Fibroblast of pulmonary artery (primary cell): ENCODE measurements at regions not wholly inside any gene's neighbourhood (a gene's known extent, or its start where the extent isn't known, plus 50 kb on each side); places are given as distances from the start of the nearest gene placed in this dataset.

Experiments
- DNase-seq: peaks from one replicate; pipeline ENCODE4 v3.0.0-alpha.2; 2010; ENCODE audit warnings: low read depth
- H3K4me3 ChIP-seq: replicated peaks from 2 replicates; pipeline ENCODE4 v1.5.1; 2011; ENCODE audit warnings: low read depth, mild to moderate bottlenecking, control low read depth, low read length, moderate library complexity
- TF ChIP-seq, protein P1 (sequence below): IDR thresholded peaks from 2 replicates; pipeline ENCODE4 v1.5.1; 2011; ENCODE audit warnings: mild to moderate bottlenecking, control low read depth, low read length, inconsistent platforms; ENCODE audit errors: missing control alignments

DNA sequence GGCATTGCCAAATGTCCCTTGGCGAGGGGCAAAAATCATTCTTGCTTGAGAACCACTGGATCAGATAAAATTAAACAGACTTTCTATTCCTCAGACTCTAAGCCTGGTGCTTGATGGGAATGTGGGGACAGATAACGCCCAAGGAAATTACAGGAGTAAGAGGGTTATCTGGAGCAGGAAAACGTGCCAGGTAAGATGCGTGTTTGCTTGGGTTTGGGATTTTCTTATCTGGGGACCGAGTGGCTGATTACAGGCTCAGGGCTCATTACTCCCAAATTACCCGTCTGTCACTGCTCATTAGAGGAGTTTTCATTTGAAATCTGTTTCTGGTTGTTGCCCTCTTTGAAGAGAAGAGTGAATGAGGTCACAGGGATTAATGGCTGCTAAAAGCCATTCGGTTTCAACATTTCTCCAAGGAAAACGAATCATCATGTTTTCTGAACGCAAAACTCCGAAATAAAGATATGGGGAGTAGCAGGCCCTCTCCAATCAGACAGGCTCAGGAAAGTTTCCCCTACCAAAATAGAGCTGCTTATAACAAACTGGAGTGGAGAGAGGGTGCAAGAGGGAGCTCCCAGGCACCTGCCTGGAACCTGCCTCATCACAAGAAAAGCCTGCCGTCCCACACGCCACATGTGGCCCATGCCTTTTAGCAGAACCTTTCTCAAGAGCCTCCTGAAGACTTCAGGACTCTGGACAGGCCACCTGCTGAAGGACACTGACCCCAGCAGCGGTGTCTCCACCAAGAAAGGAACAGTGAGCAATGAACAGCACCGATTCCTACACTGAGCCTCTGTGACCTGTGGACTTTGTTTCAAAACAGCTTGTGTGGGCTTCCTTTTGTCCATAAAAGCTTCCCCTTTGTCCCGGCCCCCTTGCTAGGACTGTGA lies 136.4 kb downstream of the ICE1 start:
- TF ChIP-seq, protein P1, sequence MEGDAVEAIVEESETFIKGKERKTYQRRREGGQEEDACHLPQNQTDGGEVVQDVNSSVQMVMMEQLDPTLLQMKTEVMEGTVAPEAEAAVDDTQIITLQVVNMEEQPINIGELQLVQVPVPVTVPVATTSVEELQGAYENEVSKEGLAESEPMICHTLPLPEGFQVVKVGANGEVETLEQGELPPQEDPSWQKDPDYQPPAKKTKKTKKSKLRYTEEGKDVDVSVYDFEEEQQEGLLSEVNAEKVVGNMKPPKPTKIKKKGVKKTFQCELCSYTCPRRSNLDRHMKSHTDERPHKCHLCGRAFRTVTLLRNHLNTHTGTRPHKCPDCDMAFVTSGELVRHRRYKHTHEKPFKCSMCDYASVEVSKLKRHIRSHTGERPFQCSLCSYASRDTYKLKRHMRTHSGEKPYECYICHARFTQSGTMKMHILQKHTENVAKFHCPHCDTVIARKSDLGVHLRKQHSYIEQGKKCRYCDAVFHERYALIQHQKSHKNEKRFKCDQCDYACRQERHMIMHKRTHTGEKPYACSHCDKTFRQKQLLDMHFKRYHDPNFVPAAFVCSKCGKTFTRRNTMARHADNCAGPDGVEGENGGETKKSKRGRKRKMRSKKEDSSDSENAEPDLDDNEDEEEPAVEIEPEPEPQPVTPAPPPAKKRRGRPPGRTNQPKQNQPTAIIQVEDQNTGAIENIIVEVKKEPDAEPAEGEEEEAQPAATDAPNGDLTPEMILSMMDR = no peak
- no peak overlapping the region for H3K4me3 ChIP-seq
- DNase-seq = no peak

DNA sequence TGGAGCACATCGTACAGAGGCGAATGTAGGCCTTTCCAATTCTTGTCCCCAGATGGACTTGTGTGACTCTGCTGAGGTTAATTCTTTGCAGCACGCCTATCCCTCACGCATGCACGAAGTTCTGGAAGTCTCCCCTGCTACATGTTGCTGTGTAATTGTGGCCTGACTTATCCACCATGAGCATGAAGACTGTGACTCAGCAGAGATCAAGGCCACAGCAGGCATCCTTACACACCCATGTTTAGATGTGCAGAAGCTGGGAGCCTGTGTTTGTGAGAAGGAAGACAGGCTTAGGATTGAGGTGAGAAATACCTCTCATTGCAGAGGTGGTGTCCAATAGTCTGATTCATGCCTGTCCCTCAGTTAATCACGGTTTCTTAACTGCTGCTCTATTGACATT lies 135.6 kb downstream of the ICE1 start:
- TF ChIP-seq, protein P1 = no peak
- DNase-seq = no peak

DNA sequence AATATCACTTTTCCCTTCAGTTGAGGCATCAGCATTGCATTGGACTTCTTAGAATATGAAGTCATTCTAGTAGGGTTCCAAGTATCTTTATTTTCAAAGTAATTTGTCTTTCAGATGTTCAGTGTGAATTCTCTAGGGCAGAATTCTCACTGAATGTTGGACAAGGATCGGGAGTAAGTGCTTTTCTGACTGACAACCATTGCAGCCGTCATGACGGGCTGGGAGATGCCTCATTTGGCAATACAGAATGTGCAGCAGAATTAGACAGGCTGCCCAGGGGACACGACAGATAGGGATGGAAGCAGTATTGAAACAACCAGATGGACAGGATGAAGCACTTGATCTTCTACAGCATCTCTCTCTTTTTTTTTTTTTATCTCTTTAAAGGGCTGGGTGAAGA lies 129.0 kb downstream of the ICE1 start:
- DNase-seq = no peak
- no peak overlapping the region for H3K4me3 ChIP-seq
- TF ChIP-seq, protein P1 = no peak

More for the DNA sequence above, 135.6 kb downstream of the ICE1 start:
- no peak overlapping the region for H3K4me3 ChIP-seq

DNA sequence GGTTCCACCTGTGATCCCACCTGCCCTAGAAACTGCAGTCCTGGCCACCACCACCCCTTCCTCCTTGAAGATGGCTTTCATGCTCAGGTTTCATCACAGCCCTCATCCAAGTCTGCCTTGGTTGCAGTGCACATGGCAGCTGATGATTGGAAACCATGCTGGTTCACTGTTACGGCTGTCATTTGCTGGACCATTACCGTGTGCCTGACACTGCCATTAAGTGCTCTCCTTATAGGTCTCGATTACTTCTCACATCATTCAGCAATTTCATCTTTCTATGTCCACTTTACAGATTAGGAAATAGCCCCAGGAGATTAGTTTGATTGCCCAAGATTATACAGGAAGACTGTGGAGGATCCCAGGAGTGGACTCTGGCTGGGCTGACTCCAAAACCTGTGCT lies 123.9 kb downstream of the ICE1 start:
- no peak for DNase-seq
- TF ChIP-seq, protein P1 = no peak
- H3K4me3 ChIP-seq = no peak overlapping the region

DNA sequence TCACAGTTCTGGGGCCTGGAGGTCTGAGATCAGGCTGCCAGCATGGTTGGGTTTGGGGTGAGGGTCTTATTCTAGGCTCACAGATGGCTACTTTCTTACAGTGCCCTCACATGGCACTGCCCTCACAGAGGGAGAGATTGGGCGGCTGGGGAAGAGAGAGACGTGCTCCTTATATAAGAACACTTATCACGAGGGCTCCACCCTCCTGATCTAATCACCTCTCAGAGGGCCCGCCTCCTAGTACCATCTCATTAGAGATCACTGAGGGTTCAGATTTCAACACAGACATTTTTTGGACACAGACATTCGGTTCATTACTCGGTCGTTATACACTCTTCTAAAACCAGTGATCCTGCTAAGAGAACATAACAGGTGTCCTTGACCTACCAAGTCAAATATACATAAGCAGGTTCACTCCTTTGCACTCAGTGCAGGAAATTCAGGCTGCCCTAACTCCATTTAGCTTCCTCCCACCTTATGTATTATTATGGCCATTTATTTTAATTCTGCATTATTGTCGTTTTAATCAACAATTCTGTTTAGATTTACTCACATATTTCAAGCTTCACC lies 121.7 kb downstream of the ICE1 start:
- TF ChIP-seq, protein P1 = no peak
- no peak for DNase-seq
- no peak overlapping the region for H3K4me3 ChIP-seq

DNA sequence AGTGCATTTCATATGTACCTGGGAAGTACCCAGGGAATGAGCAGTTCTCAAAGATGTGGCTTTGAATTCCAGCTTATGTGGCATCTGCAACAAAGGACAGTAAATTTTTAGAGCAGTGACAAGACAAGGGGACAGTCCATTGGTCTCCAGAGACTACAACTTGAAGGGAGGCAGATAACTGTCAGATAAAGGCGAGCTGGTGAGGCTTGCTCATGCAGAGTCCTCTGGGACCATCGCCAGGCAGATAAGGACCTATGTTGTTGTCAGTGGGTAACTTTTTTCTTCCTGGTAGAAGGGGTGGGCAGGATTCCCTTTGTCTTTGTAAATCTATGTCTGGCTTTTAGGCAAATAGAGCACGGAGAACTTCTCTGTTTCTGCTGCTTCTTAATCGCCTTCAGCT lies 120.2 kb downstream of the ICE1 start:
- H3K4me3 ChIP-seq = no peak overlapping the region
- TF ChIP-seq, protein P1 = no peak
- DNase-seq = no peak

DNA sequence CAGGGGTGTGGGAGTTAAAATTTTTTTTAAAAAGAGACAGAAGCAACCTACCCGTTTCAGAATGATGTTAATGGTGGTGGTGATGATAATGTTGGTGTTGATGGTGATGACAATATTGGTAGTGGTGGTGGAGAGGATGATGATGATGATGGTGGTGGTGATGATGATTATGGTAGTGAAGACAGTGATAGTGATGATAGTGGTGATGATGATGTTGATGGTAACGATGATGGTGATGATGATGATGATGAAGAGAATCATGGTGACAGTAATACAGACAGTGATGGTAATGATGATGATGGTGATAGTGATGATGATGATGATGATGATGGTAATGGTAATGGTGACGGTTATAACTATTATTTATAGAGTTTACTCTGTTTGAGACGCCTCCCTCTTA lies 117.6 kb downstream of the ICE1 start:
- TF ChIP-seq, protein P1 = no peak
- no peak for DNase-seq
- H3K4me3 ChIP-seq = no peak overlapping the region
